Stimulated activated CD4-positive, alpha-beta T cell treated with anti-CD3 and anti-CD28 coated beads, Interleukin-15, amount 100 ng/mL, for 24 hours (primary cell): ENCODE measurements at regions not wholly inside any gene's neighbourhood (a gene's known extent, or its start where the extent isn't known, plus 50 kb on each side); places are given as distances from the start of the nearest gene placed in this dataset.

Experiments used
- DNase-seq: peaks from one replicate; pipeline ENCODE4 v3.0.0-alpha.2; 2020

DNA sequence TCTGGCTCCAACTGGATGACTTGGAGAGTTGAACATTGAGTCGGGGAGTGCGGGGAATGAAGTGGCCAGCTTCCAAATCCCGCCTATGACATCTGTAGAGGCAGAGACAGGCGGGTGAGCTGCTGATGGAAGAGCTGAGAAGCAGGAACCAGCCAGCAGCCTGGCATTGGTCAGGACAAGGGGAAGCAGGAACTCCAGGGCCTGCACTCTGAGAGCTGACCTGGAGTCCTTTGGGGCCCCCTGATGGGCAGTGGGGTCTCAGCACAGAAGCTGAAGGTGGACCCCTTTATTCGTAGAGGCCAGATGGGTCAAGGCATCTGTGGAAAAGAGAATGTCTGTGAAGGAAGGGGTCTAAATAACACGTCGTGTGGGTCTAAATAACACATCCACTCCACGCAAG is 57.0 kb downstream of the SEC61G start:
- DNase-seq, result no peak

GRCh38 chr7:54699715-54700114 is 59.3 kb downstream of the SEC61G start:
- DNase-seq, result no peak

- DNase-seq, result no peak
Measured at GRCh38 chr7:54697659-54698186, 61.3 kb downstream of the SEC61G start.

DNA sequence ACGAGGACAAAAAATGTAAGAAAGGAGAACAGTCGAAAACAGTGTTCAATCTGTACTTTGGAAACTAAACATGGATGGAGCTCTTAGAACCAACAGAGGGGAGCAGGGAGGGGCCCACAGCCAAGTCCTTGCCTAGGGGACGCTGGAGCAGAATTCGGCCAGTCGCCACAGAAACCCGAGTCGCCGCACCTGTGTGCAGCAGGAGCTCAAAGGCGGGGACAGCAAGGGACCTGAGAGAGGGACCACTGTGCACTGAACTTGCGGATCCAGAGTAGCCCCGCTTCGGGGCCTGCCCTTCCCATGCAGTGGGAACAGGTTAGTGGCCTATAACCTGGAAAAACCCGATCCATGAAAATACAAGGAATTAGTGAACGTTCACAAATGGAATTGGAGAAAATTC is 68.1 kb downstream of the SEC61G start:
- no peak for DNase-seq

DNA sequence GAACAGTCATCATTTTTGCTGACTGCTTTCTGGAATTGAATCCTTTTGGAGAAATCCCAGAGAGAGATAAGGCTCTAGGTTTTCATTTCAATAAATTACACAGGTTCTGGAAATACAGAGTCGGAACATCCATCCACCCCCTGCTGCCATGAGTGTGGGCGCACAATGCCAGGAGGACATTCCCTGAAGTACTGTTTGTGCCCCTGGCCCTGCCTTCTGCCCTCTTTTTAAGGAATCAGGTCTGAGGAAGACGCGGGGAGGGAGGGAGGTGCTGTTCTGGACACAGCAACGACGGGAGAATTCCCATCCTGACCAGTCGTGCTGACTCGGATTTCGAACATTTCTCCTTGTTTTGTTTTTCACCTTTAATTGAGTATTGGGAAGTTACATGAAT is 69.0 kb downstream of the SEC61G start:
- no peak for DNase-seq

DNA sequence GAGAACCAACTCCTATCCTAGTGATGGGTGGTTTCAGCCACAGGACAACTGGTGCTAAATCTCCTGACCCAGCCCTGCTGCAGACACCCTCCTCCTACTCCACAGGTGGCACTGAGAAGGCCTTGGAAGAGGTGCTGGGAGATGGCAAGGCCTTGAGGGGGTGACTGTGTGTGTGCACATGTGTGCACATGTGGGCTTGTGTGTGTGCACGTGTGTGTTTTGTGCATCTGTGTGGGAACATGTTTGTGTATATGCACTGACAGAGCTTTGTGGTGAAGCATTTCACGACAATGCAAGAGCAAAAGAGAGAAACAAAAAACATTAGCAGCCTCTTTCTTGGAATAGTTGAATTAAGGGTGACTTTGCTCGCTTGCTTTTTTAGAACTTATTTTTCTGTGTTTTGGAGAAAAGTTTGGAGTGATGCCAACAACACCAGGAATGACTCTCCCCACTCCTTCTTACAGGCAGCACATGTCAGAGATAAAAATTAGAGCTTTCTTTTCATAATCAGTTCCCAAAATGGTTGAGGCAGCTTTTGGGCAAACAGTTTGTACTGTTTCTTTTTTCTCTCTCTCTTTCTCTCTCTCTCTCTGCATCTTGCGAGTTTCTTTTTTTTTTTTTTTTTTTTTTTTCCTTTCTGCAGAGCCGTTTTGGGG is 69.5 kb downstream of the SEC61G start:
- DNase-seq, result no peak

GRCh38 chr7:54687462-54688212 is 71.4 kb downstream of the SEC61G start:
- no peak for DNase-seq

DNA sequence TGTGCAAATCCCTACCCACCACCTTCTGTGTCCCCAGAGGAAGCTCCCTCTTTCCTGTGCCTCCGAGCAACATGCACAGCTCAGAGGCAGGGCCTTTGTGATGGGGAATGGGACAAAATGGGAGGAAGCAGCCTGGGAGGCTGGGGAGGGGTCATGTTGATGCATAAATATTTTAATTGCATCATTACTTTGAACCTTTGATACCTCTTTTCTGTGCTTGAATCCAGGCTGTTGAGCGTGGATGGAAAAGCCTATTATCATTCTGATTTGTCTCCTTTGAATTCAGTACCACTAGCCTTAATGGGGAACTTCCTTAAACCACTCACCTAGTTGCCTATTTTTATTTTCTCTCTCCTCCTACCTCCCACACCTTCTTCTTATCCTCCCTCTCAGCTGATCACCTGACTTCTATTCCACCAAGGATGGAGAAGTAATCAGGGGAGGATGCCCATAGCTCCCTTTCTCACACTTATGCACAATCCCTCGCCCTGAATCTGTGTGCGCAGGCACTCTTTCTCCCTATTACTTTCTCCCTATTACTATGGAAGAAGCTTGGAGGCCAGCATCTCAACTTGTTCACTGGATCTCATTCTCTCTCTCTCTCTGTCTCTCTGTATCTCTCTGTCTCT is 78.5 kb downstream of the SEC61G start:
- no peak for DNase-seq

- no peak for DNase-seq
Measured at GRCh38 chr7:54679490-54679817, 79.6 kb downstream of the SEC61G start.

DNA sequence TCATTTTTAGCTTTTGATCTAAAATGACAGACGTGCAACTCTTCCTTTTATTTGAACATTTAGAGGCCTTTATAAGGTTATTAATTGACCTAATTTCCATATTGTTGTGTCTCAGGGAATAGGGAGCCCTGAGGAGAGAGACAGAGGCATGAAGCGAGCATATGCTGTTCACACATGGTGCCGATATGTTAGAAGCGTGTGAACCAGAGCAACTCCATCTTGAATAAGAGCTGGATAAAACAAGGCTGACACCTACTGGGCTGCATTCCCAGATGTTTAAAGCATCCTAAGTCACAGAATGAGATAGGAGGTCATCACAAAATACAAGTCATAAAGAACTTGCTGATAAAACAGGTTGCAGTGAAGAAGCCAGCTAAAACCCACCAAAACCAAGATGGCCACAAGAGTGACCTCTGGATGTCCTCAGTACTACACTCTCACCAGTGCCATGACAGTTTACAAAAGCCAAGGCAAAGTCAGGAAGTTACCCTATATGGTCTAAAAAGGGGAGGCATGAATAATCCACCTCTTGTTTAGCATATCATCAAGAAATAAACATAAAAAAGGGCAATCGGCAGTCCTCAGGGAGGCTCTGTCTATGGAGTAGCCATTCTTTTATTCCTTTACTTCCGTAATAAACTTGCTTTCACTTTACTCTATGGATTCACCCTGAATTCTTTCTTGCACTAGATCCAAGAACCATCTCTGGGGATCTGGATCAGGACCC is 80.1 kb downstream of the SEC61G start:
- DNase-seq, result no peak

DNA sequence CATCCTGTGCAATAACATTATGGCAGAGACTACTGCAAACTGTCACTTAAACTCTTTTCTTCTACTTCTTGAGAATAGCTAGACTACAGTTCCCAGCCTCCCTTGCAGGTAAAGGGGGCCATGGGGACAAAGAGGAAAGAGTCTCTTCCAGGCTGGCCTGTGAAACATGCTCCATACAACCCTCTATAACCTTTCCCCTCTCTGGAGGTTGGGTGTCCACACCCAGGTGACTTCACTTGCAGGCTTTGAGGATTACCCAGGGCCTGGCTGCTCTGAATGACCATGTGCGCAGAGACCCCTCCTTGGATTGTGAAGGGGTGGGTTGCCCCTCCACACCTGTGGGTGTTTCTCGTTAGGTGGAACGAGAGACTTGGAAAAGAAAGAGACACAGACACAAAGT is 84.1 kb downstream of the SEC61G start:
- no peak for DNase-seq

DNA sequence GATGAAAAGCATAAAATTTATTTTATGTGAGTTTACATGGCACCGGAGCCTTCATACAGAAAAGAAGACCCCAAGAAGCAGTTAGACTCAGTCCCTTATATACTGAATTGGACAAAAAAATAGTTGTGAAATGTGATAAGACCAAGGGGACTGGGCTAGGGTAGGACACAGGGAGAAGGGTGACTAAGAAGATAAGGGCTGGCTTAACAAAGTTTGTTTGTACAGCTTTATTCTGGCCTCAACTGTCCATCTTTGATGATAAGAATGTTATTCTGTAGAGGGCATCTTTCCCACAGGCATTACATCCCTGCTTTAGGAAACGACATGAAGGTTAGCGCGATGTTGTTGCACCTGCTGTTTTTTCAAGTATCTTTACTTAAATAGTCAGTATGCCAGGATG is 86.5 kb downstream of the SEC61G start:
- no peak for DNase-seq

GRCh38 chr7:54664235-54665228 is 94.5 kb downstream of the SEC61G start:
- DNase-seq, result peak; percentile 54

DNA sequence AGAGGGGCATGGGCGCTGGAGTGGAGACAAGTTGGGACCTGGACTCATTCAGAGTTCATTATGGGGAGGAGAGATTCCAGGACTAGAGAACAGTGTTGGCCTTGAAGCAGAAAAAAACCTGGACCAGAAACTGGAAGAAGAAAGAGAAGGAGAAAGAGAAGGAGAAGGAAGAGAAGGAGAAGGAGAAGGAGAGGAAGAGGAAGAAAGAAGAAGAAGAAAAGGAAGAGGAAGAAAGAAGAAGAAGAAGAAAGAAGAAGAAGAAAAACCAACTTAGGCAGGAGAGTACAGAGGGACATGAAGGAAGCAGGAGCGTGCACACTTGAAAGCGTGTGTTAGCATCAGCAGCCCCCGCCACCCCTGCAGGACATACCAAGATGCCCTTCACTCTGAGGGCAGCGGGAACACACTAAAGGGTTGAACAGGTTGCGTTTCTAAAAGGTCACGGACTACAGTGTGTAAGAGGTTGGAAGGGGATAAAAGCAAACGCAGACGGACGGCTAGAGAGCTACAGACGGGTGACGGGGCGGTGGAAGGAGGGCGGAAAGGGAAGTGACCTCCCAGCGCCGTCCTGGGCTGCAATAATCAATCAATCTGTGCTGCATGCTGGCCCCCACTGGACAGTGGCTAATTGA is 95.3 kb downstream of the SEC61G start:
- DNase-seq, result no peak

DNA sequence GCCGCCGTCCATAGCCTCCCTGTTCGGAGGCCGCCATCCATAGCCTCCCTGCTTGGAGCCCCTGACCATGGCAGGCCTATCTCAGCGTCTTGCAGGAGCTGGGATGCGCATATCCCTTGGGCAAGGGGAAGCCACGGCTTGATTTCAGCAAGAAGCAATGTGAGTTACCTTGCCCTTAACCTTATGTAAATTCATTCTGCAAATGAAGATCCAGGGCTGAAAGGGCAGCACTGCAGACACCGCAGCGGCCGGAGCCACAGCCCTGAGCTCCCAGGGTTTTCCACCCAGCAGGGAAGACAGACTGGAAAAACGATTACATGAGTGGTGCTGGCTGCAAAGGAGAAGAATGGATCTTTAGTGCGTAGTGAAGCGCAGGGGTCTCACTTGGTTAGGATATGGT is 95.8 kb downstream of the SEC61G start:
- DNase-seq, result no peak

DNA sequence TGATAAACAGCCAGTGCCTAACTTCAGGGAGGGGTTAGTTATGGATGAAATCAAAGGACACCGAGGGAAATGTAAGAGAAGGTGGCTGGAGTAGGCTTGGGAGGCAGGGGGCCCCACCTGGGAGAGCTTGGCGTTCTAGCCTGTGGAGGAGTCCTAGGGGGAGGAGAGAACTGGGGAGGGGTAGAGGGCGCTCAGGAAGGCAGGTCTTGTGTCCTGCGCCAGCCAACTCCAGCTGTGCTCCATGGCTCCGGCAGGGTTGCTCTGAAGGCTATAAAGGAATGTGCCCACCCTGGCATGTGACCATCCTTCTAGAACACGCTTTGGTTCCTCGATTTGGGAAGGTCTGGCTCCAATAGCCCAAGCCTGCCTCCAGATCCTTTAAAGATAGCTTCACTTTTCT is 96.3 kb downstream of the SEC61G start:
- no peak for DNase-seq

DNA sequence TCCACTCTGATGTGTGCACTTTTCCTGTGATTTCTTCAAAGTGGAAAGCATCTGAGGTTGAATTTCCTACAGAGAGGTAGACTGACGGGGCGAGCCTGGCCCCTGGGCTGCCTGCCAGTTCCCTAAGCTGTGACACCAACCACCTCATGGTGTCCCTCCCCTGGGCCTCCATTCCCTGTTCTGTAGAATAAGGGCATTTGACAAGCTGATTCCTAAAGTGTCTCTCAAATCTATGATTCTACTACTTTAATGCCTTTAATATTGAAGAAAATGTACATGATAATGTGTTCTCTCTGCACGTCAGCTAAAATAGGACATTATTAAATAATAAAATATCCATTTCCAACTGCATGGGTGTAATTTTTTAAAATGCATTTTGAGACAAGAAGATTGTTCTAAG is 105.1 kb downstream of the SEC61G start:
- DNase-seq, result no peak

DNA sequence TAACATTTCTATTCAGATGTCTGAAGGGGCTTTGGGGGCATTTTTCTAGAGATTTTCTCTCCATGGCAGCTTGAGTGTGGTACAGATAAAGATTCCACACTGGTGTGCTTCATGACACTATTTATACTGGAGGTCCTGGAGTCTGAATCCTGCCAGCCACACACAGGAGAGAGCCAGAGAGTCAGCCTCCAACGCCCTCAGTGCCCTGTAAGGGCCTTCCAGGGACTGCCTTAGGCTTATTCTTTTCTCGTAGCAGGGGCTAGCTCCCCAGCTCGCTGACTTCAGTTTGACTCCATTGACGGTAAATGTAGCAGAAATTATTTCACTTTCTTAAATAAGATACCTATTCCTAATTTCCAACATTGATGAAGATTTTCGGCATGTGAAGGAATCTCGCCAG is 100.9 kb downstream of the VSTM2A start:
- DNase-seq, result no peak

- no peak for DNase-seq
Measured at GRCh38 chr7:54637712-54638396, 95.7 kb downstream of the VSTM2A start.

GRCh38 chr7:54632696-54633095 is 90.5 kb downstream of the VSTM2A start:
- no peak for DNase-seq

GRCh38 chr7:54629771-54630170 is 87.6 kb downstream of the VSTM2A start:
- no peak for DNase-seq
